ENCODE measurements at regions not wholly inside any gene's neighbourhood (a gene's known extent, or its start where the extent isn't known, plus 50 kb on each side); places are given as distances from the start of the nearest gene placed in this dataset.

GRCh38 chr1:221840511-221841243 lies 98.8 kb upstream of the DUSP10 start:
- H3K9me3 ChIP-seq (ENCODE audit: insufficient read depth, low read depth, low read length) = no peaks in the 10 kb centered on the region
- H3K4me3 ChIP-seq (ENCODE audit: low read length, poor library complexity, severe bottlenecking) = no peak overlapping the region
- no peak for TF ChIP-seq CTCF (conservative IDR thresholded peaks at IDR 0.05; ENCODE audit: low read length)
- TF ChIP-seq EZH2phosphoT487 (IDR thresholded peaks at IDR 0.05; ENCODE audit: borderline replicate concordance) = no peak
- H3K4me1 ChIP-seq (ENCODE audit: insufficient read depth, low read length, poor library complexity, severe bottlenecking) = peaks cover 75% of the 10 kb centered on the region
- no peaks in the 10 kb centered on the region for H3K9me2 ChIP-seq (replicated peaks; ENCODE audit: low read depth, low read length)
- H4K20me1 ChIP-seq (ENCODE audit: insufficient read depth, low read length, poor library complexity, severe bottlenecking) = no peaks in the 10 kb centered on the region
- H3K4me2 ChIP-seq (ENCODE audit: low read depth, low read length, poor library complexity, severe bottlenecking) = peak overlapping the region; percentile 42
- peak overlapping the region; percentile 34 for H3K9ac ChIP-seq (ENCODE audit: low read depth, low read length, poor library complexity, severe bottlenecking)
- H3K79me2 ChIP-seq (ENCODE audit: insufficient read depth, low read length) = no peaks in the 10 kb centered on the region
- no peaks in the 10 kb centered on the region for H3K36me3 ChIP-seq (ENCODE audit: insufficient read depth, low read length)
- no peak overlapping the region for H2AFZ ChIP-seq (ENCODE audit: low read length)
- no peaks in the 10 kb centered on the region for H3K27me3 ChIP-seq (ENCODE audit: insufficient read depth, low read length, poor library complexity, severe bottlenecking)
- H3F3A ChIP-seq (ENCODE audit: low read depth) = 0 out of 2 replicates have a peak, but pooled peaks cover 4% of the 10 kb centered on the region

- H3K4me1 ChIP-seq (ENCODE audit: insufficient read depth, low read length, poor library complexity, severe bottlenecking) = peaks cover 70% of the 10 kb centered on the region
- no peaks in the 10 kb centered on the region for H3K9me3 ChIP-seq (ENCODE audit: insufficient read depth, low read depth, low read length)
- H3K79me2 ChIP-seq (ENCODE audit: insufficient read depth, low read length) = no peaks in the 10 kb centered on the region
- TF ChIP-seq CTCF (conservative IDR thresholded peaks at IDR 0.05; ENCODE audit: low read length) (no peak), EZH2phosphoT487 (IDR thresholded peaks at IDR 0.05; ENCODE audit: borderline replicate concordance) (no peak)
- no peaks in the 10 kb centered on the region for H4K20me1 ChIP-seq (ENCODE audit: insufficient read depth, low read length, poor library complexity, severe bottlenecking)
- H3K9me2 ChIP-seq (replicated peaks; ENCODE audit: low read depth, low read length) = no peaks in the 10 kb centered on the region
- H2AFZ ChIP-seq (ENCODE audit: low read length) = no peak overlapping the region
- H3K9ac ChIP-seq (ENCODE audit: low read depth, low read length, poor library complexity, severe bottlenecking) = peak overlapping the region; percentile 34
- H3K4me2 ChIP-seq (ENCODE audit: low read depth, low read length, poor library complexity, severe bottlenecking) = peak overlapping the region; percentile 42
- H3F3A ChIP-seq (ENCODE audit: low read depth) = 0 out of 2 replicates have a peak, but pooled peaks cover 4% of the 10 kb centered on the region
- no peaks in the 10 kb centered on the region for H3K36me3 ChIP-seq (ENCODE audit: insufficient read depth, low read length)
- no peak overlapping the region for H3K4me3 ChIP-seq (ENCODE audit: low read length, poor library complexity, severe bottlenecking)
- H3K27me3 ChIP-seq (ENCODE audit: insufficient read depth, low read length, poor library complexity, severe bottlenecking) = no peaks in the 10 kb centered on the region
Observed at GRCh38 chr1:221839782-221840395, 98.0 kb upstream of the DUSP10 start.

- Histone ChIP-seq H3K9me2 (replicated peaks; ENCODE audit: low read depth, low read length) (no peaks in the 10 kb centered on the region), H3K79me2 (ENCODE audit: insufficient read depth, low read length) (no peaks in the 10 kb centered on the region), H3F3A (ENCODE audit: low read depth) (0 out of 2 replicates have a peak, but pooled peaks cover 4% of the 10 kb centered on the region), H3K4me2 (ENCODE audit: low read depth, low read length, poor library complexity, severe bottlenecking) (peak overlapping the region; percentile 42), H3K9ac (ENCODE audit: low read depth, low read length, poor library complexity, severe bottlenecking) (peak overlapping the region; percentile 34), H4K20me1 (ENCODE audit: insufficient read depth, low read length, poor library complexity, severe bottlenecking) (no peaks in the 10 kb centered on the region), H3K36me3 (ENCODE audit: insufficient read depth, low read length) (no peaks in the 10 kb centered on the region), H3K27me3 (ENCODE audit: insufficient read depth, low read length, poor library complexity, severe bottlenecking) (no peaks in the 10 kb centered on the region), H2AFZ (ENCODE audit: low read length) (no peak overlapping the region), H3K4me3 (ENCODE audit: low read length, poor library complexity, severe bottlenecking) (no peak overlapping the region), H3K9me3 (ENCODE audit: insufficient read depth, low read depth, low read length) (no peaks in the 10 kb centered on the region), H3K4me1 (ENCODE audit: insufficient read depth, low read length, poor library complexity, severe bottlenecking) (peaks cover 68% of the 10 kb centered on the region)
- peak; percentile 23; the same call in 1 of the 2 replicates for TF ChIP-seq CTCF (conservative IDR thresholded peaks at IDR 0.05; ENCODE audit: low read length)
- no peak for TF ChIP-seq EZH2phosphoT487 (IDR thresholded peaks at IDR 0.05; ENCODE audit: borderline replicate concordance)
Observed at GRCh38 chr1:221839321-221839720, 97.4 kb upstream of the DUSP10 start.
